ENCODE measurements at regions not wholly inside any gene's neighbourhood (a gene's known extent, or its start where the extent isn't known, plus 50 kb on each side); places are given as distances from the start of the nearest gene placed in this dataset.

GRCh38 chr9:69984831-69985230 is 58.8 kb upstream of the MAMDC2 start:
- no peak for DNase-seq (ENCODE audit: extremely low read depth, low read depth)
- no peak for TF ChIP-seq CTCF (IDR thresholded peaks at IDR 0.05; ENCODE audit: low read depth, low read length)

DNA sequence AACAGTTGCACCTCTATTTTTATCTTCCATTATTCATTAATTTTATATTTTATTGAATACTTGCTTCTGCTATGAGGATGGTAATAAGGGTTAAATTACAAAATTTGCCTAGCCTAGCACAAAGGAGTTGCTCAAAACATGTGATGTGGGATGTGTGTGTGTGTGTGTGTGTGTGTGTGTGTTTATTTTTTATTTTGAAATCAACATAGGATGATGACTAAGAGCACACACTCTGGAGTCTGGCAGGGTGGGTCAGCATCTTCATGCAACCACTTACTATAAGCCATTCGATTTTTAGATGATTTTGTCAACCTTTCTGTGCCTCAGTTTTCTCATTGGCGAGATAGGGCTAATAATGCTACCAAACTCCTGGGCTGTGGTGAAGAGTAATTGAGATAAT is 57.7 kb upstream of the MAMDC2 start:
- DNase-seq (ENCODE audit: extremely low read depth, low read depth) = no peak
- TF ChIP-seq CTCF (IDR thresholded peaks at IDR 0.05; ENCODE audit: low read depth, low read length) = no peak

GRCh38 chr9:69986970-69987369 is 56.7 kb upstream of the MAMDC2 start:
- no peak for DNase-seq (ENCODE audit: extremely low read depth, low read depth)
- no peak for TF ChIP-seq CTCF (IDR thresholded peaks at IDR 0.05; ENCODE audit: low read depth, low read length)

DNA sequence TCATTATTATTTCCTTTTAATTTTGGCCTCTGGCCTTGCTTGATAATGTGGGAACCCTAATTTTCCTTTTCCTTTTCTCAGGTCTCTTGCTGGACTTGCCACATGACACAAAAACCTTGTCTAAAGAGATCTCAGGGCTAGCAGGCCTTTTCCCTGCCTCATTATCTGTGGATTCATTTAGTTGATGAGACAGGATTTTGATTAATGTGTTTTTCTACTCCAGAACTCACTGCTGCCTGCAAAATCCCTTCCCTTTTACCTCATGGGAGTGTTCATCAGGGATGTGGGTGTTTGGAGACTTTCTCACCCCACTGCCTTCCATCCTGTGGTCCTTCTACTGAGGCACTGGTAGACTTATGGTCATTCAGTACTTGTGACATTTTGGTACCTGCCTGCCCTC is 56.2 kb upstream of the MAMDC2 start:
- no peak for TF ChIP-seq CTCF (IDR thresholded peaks at IDR 0.05; ENCODE audit: low read depth, low read length)
- DNase-seq (ENCODE audit: extremely low read depth, low read depth) = no peak

GRCh38 chr9:69993110-69993509 is 50.5 kb upstream of the MAMDC2 start:
- no peak for DNase-seq (ENCODE audit: extremely low read depth, low read depth)
- no peak for TF ChIP-seq CTCF (IDR thresholded peaks at IDR 0.05; ENCODE audit: low read depth, low read length)

Measured in AG09319 (cell line).